Loucy (cell line): ENCODE measurements at regions not wholly inside any gene's neighbourhood (a gene's known extent, or its start where the extent isn't known, plus 50 kb on each side); places are given as distances from the start of the nearest gene placed in this dataset.

ENCODE experiments used
- EZH2phosphoT487 ChIP-seq: fragments of 200-600 bp; IDR thresholded peaks from 2 replicates; pipeline ENCODE4 v1.6.1; 2018; ENCODE audit warnings: antibody characterized with exemption, mild to moderate bottlenecking, moderate library complexity, borderline replicate concordance
- TF ChIP-seq, protein P1 (sequence below): fragments of 200-600 bp; sonication (generic); conservative IDR thresholded peaks from 2 replicates; pipeline ENCODE4 v1.5.1; 2014; ENCODE audit warnings: mild to moderate bottlenecking, antibody characterized with exemption, low read length

- TF ChIP-seq, protein P1, sequence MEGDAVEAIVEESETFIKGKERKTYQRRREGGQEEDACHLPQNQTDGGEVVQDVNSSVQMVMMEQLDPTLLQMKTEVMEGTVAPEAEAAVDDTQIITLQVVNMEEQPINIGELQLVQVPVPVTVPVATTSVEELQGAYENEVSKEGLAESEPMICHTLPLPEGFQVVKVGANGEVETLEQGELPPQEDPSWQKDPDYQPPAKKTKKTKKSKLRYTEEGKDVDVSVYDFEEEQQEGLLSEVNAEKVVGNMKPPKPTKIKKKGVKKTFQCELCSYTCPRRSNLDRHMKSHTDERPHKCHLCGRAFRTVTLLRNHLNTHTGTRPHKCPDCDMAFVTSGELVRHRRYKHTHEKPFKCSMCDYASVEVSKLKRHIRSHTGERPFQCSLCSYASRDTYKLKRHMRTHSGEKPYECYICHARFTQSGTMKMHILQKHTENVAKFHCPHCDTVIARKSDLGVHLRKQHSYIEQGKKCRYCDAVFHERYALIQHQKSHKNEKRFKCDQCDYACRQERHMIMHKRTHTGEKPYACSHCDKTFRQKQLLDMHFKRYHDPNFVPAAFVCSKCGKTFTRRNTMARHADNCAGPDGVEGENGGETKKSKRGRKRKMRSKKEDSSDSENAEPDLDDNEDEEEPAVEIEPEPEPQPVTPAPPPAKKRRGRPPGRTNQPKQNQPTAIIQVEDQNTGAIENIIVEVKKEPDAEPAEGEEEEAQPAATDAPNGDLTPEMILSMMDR: no peak
- no peak for TF ChIP-seq EZH2phosphoT487
These were observed 131.8 kb downstream of the TAF11L14 start for GRCh38 chr5:17766031-17766430.
